Left renal cortex interstitium (tissue), 4 donors: ENCODE measurements at regions not wholly inside any gene's neighbourhood (a gene's known extent, or its start where the extent isn't known, plus 50 kb on each side); places are given as distances from the start of the nearest gene placed in this dataset.
"Not testable (repeated sequence)": the region's sequence is repeated elsewhere in the genome, so short reads cannot be mapped to it uniquely, and the experiment has no call there.

Experiments
- DNase-seq, 4 donors: peaks; one replicate each; pipeline ENCODE4 v3.0.0-alpha.2; 2013; ENCODE audit warnings: low read depth in 4 of 4, low spot score in 2 of 4, missing footprints in 1 of 4

- DNase-seq, result no peak
These were observed 189.6 kb downstream of the DUSP6 start for GRCh38 chr12:89162589-89163261.

GRCh38 chr12:89161557-89161956 is 190.7 kb downstream of the DUSP6 start:
- DNase-seq, result no peak

- DNase-seq, result no peak
These were observed 191.6 kb downstream of the DUSP6 start for GRCh38 chr12:89160716-89161123.

- no peak for DNase-seq
These were observed 194.9 kb downstream of the DUSP6 start for GRCh38 chr12:89157413-89157812.

GRCh38 chr12:89156862-89157262 is 195.4 kb downstream of the DUSP6 start:
- DNase-seq, result no peak

- no peak for DNase-seq
These were observed 196.0 kb downstream of the DUSP6 start for GRCh38 chr12:89156340-89156739.

- no peak for DNase-seq
These were observed 196.5 kb downstream of the DUSP6 start for GRCh38 chr12:89155826-89156225.

GRCh38 chr12:89154743-89155499 is 197.4 kb downstream of the DUSP6 start:
- DNase-seq, result no peak

- no peak for DNase-seq
These were observed 199.0 kb downstream of the DUSP6 start for GRCh38 chr12:89153341-89153740.

- DNase-seq, result no peak
These were observed 200.8 kb downstream of the DUSP6 start for GRCh38 chr12:89151536-89151935.

- not testable (repeated sequence) for DNase-seq
These were observed 201.5 kb downstream of the DUSP6 start for GRCh38 chr12:89150789-89151188.

GRCh38 chr12:89140602-89141238 is 211.6 kb downstream of the DUSP6 start:
- no peak for DNase-seq

GRCh38 chr12:89140141-89140540 is 212.2 kb downstream of the DUSP6 start:
- no peak for DNase-seq

- no peak for DNase-seq
These were observed 212.9 kb downstream of the DUSP6 start for GRCh38 chr12:89139390-89139789.

- no peak for DNase-seq
These were observed 214.1 kb downstream of the DUSP6 start for GRCh38 chr12:89138048-89138852.

- DNase-seq, result no peak
These were observed 216.2 kb downstream of the DUSP6 start for GRCh38 chr12:89135976-89136634.

GRCh38 chr12:89134213-89134770 is 218.0 kb downstream of the DUSP6 start:
- DNase-seq, result no peak

- no peak for DNase-seq
These were observed 223.0 kb downstream of the DUSP6 start for GRCh38 chr12:89129167-89129870.

GRCh38 chr12:89126712-89127111 is 225.6 kb downstream of the DUSP6 start:
- no peak for DNase-seq
